GM12878 (cell line): ENCODE measurements at regions not wholly inside any gene's neighbourhood (a gene's known extent, or its start where the extent isn't known, plus 50 kb on each side); places are given as distances from the start of the nearest gene placed in this dataset.
"Not testable (repeated sequence)": the region's sequence is repeated elsewhere in the genome, so short reads cannot be mapped to it uniquely, and the experiment has no call there.

Experiments
- ATAC-seq: fragments of 200-7000 bp; cut with Tn5 transposase; 3 replicates; pipeline ENCODE4 v1.9.1; 2020; ENCODE audit warnings: mild to moderate bottlenecking, moderate library complexity
- BruUV-seq: library from RNA; stranded (reverse); fragments of 400-500 nt; replicated peaks from 2 replicates; lab custom pipeline; 2021; lab: Mats Ljungman, UMichigan
- CTCF ChIA-PET: fragments of 300-600 bp; sonication (Branson Sonifier 250); formaldehyde crosslinking; extraction: SDS; loops from one replicate; lab custom pipeline; 2021; ENCODE audit warnings: inconsistent platforms; lab: Yijun Ruan, JAX
- POLR2A ChIA-PET: fragments of 350-600 bp; formaldehyde crosslinking; extraction: SDS; loops from one replicate; lab custom pipeline; 2021; ENCODE audit warnings: inconsistent platforms; lab: Charles Lee
- RAD21 ChIA-PET: fragments of 300-600 bp; sonication (Branson Sonifier 250); formaldehyde crosslinking; loops from one replicate; lab custom pipeline; 2023; ENCODE audit warnings: antibody characterized with exemption; ENCODE audit not compliant: unreplicated experiment; lab: Charles Lee
- SMC1A ChIA-PET: fragments of 300-600 bp; sonication (Branson Sonifier 250); formaldehyde crosslinking; loops from one replicate; lab custom pipeline; 2023; ENCODE audit not compliant: unreplicated experiment, uncharacterized antibody; lab: Charles Lee
- DNase-seq: peaks from one replicate; pipeline ENCODE4 v3.0.0-alpha.2; 2011; ENCODE audit warnings: low read depth, low spot score
- FAIRE-seq: peaks from 3 replicates; lab custom pipeline; 2011; peaks lifted over from hg19 to GRCh38; lab: Jason Lieb, UNC
- H2AFZ ChIP-seq: 2 replicates; pipeline ENCODE4 v1.6.0; 2011; ENCODE audit warnings: low read depth, low read length, control low read depth; ENCODE audit not compliant: control insufficient read depth
- H3K27ac ChIP-seq: 2 replicates; pipeline ENCODE4 v1.5.1; 2011; ENCODE audit warnings: control low read depth; ENCODE audit not compliant: control insufficient read depth, insufficient read depth
- H3K27me3 ChIP-seq, 2 experiments: replicated peaks in 1 of 2; 2 replicates each; pipeline versions ENCODE4 v1.6.0 to v1.6.1; 2011; ENCODE audit warnings: low read length in 1 of 2; ENCODE audit not compliant: control insufficient read depth in 2 of 2, insufficient read depth in 2 of 2
- H3K36me3 ChIP-seq, 2 experiments: 2 replicates each; pipeline ENCODE4 v1.5.1; 2011; ENCODE audit warnings: low read length in 1 of 2; ENCODE audit not compliant: control insufficient read depth in 2 of 2, insufficient read depth in 2 of 2
- H3K4me1 ChIP-seq: 2 replicates; pipeline ENCODE4 v1.6.1; 2011; ENCODE audit warnings: mild to moderate bottlenecking, low read length, moderate library complexity, mixed read lengths; ENCODE audit not compliant: control insufficient read depth, insufficient read depth
- H3K4me2 ChIP-seq: 2 replicates; pipeline ENCODE4 v1.6.0; 2011; ENCODE audit warnings: control low read depth; ENCODE audit not compliant: control insufficient read depth, insufficient read depth
- H3K4me3 ChIP-seq: fragments of 200-600 bp; sonication (generic); 2 replicates; pipeline ENCODE4 v1.5.1; 2016
- H3K79me2 ChIP-seq: 2 replicates; pipeline ENCODE4 v1.6.0; 2011; ENCODE audit warnings: low read length; ENCODE audit not compliant: control insufficient read depth, insufficient read depth
- H3K9ac ChIP-seq: 2 replicates; pipeline ENCODE4 v1.8.0; 2011; ENCODE audit warnings: low read length, control low read depth, mixed read lengths; ENCODE audit not compliant: control insufficient read depth, insufficient read depth
- H3K9me3 ChIP-seq: replicated peaks from 3 replicates; pipeline ENCODE4 v1.5.1; 2011; ENCODE audit warnings: mild to moderate bottlenecking, low read length; ENCODE audit not compliant: control insufficient read depth, insufficient read depth
- H4K20me1 ChIP-seq: 2 replicates; pipeline ENCODE4 v1.6.0; 2011; ENCODE audit not compliant: control insufficient read depth, insufficient read depth
- CHD4 ChIP-seq: fragments of 200-600 bp; sonication (generic); IDR thresholded peaks from 2 replicates; pipeline ENCODE4 v1.6.1; 2016; ENCODE audit warnings: mild to moderate bottlenecking
- HDAC6 ChIP-seq: fragments of 200-600 bp; sonication (generic); IDR thresholded peaks from one replicate; pipeline ENCODE4 v1.8.0; 2017; ENCODE audit warnings: antibody characterized with exemption; ENCODE audit not compliant: unreplicated experiment
- MEF2B ChIP-seq: fragments of 450-650 bp; IDR thresholded peaks from 2 replicates; pipeline ENCODE4 v1.6.1; 2018; ENCODE audit warnings: mild to moderate bottlenecking, moderate library complexity; ENCODE audit not compliant: partially characterized antibody, poor library complexity, severe bottlenecking
- NRF1 ChIP-seq: conservative IDR thresholded peaks from 2 replicates; pipeline ENCODE4 v1.6.1; 2011; ENCODE audit warnings: mild to moderate bottlenecking, low read depth, low read length, improper control_type of control experiment
- SP1 ChIP-seq: IDR thresholded peaks from one replicate; pipeline ENCODE4 v1.6.1; 2011; ENCODE audit warnings: low read depth, low read length
- WGBS: methylation state at CpG from one replicate; pipeline ENCODE4 v1.1.6; 2016; ENCODE audit warnings: low lambda C conversion rate; ENCODE audit not compliant: insufficient replicate concordance, insufficient coverage; ENCODE audit errors: missing lambda C conversion rate; 5-methylcytosine and 5-hydroxymethylcytosine counted together
- in situ Hi-C: fragments of 300-500 bp; cut with MboI; formaldehyde crosslinking; loops from 9 replicates; pipeline ENCODE4 v1.14.3; 2018; ENCODE audit warnings: mixed read lengths
- intact Hi-C: fragments of 100-400 bp; cut with micrococcal nuclease; formaldehyde crosslinking; loops from one replicate; pipeline ENCODE4 v1.14.2; 2022; ENCODE audit not compliant: unreplicated experiment

- Histone ChIP-seq H3K4me3 (no peak overlapping the region), H3K36me3 (no peaks in the 10 kb centered on the region), H3K4me1 (no peaks in the 10 kb centered on the region), H3K27ac (no peak overlapping the region), H3K9me3 (no peaks in the 10 kb centered on the region), H3K9ac (no peak overlapping the region), H3K27me3 (no peaks in the 10 kb centered on the region), H3K79me2 (no peaks in the 10 kb centered on the region), H2AFZ (no peak overlapping the region), H4K20me1 (no peaks in the 10 kb centered on the region), H3K4me2 (no peak overlapping the region)
- FAIRE-seq (no peak), ATAC-seq (no peak), DNase-seq (no peak)
- ChIA-PET RAD21 (no interaction called here), SMC1A (no interaction called here), CTCF (no interaction called here), POLR2A (no interaction called here)
- in situ Hi-C loops (no loop called here), intact Hi-C loops (no loop called here)
- no peak for TF ChIP-seq HDAC6
- TF ChIP-seq MEF2B = no peak
- no peak for TF ChIP-seq CHD4
- TF ChIP-seq NRF1 = no peak
- no peak for TF ChIP-seq SP1
- BruUV-seq = no TSS peak
- WGBS = 21% methylated on average over 5 of the region's 5 CpGs
These were observed 108.3 kb downstream of the DRD1 start for GRCh38 chr5:175335691-175336090.

- H3K9ac ChIP-seq, DNase-seq, H4K20me1 ChIP-seq, H3K27ac ChIP-seq, BruUV-seq, ATAC-seq, CTCF ChIA-PET, H3K79me2 ChIP-seq, H3K4me1 ChIP-seq, FAIRE-seq, SMC1A ChIA-PET, in situ Hi-C loops, intact Hi-C loops, H3K4me3 ChIP-seq, H3K4me2 ChIP-seq, H2AFZ ChIP-seq, H3K27me3 ChIP-seq, H3K36me3 ChIP-seq, POLR2A ChIA-PET, RAD21 ChIA-PET, H3K9me3 ChIP-seq: not testable (repeated sequence)
- 8% methylated on average over 14 of the region's 14 CpGs for WGBS
These were observed 112.6 kb downstream of the DRD1 start for GRCh38 chr5:175331173-175332036.
